ENCODE measurements at regions not wholly inside any gene's neighbourhood (a gene's known extent, or its start where the extent isn't known, plus 50 kb on each side); places are given as distances from the start of the nearest gene placed in this dataset.

GRCh38 chr11:104649002-104649401 is 249.3 kb downstream of the CASP12 start:
- H4K20me1 ChIP-seq (ENCODE audit: low read length) = no peaks in the 10 kb centered on the region
- H3F3A ChIP-seq (ENCODE audit: low read length, unreplicated experiment) = no peaks in the 10 kb centered on the region
- no peaks in the 10 kb centered on the region for H3K27me3 ChIP-seq (ENCODE audit: low read length)
- DNase-seq = no peak
- no peak overlapping the region for H3K4me3 ChIP-seq (ENCODE audit: low read length)
- BruUV-seq (replicated peaks) = no TSS peak
- H3K9ac ChIP-seq (ENCODE audit: low read length) = no peak overlapping the region
- intact Hi-C loops (cut with micrococcal nuclease) = no loop called here
- H3K9me3 ChIP-seq (ENCODE audit: low read length) = no peaks in the 10 kb centered on the region
- POLR2A ChIA-PET (ENCODE audit: unreplicated experiment) = no interaction called here
- no peaks in the 10 kb centered on the region for H3K79me2 ChIP-seq (ENCODE audit: low read length)
- H3K4me1 ChIP-seq (ENCODE audit: insufficient read depth, low read length) = no peaks in the 10 kb centered on the region
- H2AFZ ChIP-seq (ENCODE audit: low read length) = no peak overlapping the region
- H3K4me2 ChIP-seq (ENCODE audit: low read length) = no peak overlapping the region
- CTCF ChIA-PET = no interaction called here
- H3K36me3 ChIP-seq (ENCODE audit: low read depth, low read length) = no peaks in the 10 kb centered on the region
- H3K27ac ChIP-seq (ENCODE audit: low read length) = no peak overlapping the region
- TF ChIP-seq EZH2phosphoT487 (IDR thresholded peaks at IDR 0.05; ENCODE audit: borderline replicate concordance, low read length) (no peak), CTCF (conservative IDR thresholded peaks at IDR 0.05; ENCODE audit: low read depth, low read length) (no peak), EZH2 (IDR thresholded peaks at IDR 0.05; ENCODE audit: low read length, unreplicated experiment) (no peak)
- no peak for ATAC-seq
- H3K9me2 ChIP-seq (replicated peaks; ENCODE audit: low read length) = no peaks in the 10 kb centered on the region

DNA sequence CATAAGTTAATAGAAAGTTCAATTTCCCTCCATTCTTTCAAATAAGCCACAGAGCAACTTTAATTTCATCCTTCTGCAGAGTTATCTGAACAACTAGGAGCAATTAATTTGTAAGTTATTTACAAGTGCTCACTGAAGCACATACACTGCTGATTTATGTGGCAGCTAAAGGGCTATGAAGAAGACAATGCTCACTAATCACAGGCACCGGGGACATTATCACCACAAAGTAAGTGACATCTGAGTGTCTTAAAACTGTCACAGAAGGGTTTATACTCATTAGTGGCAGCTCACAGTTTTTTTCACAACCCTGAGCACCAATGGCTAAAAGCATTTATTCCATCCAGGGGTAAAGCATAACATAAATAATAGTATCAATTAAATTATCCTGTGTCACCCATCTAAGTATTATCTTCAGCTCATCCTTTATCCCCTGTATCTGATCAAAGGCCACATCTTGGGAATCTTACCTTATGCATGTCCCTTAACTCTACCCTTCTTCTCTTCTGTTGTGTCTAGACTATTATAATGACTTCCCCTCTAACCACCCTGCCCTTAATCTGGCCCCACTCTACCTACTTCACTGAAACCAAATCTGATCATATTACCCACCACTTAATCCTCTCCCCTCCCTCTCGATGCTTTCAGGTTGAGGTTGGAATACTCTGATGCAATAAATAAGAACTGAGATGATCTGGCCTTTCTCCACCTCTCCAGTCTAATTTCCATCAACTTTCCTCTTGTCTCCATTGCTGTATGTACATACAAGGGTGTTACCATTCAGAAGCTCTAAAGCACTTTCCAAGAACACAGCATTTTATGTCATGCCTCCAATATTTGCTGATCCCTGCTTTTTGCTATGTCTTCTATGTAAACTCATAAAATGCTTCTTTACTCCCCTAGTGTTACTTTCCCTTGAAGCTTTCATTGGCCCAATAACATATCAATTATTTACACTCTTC is 252.7 kb downstream of the CASP12 start:
- Histone ChIP-seq H3K9me2 (replicated peaks; ENCODE audit: low read length) (no peaks in the 10 kb centered on the region), H3K4me2 (ENCODE audit: low read length) (no peak overlapping the region), H3K9me3 (ENCODE audit: low read length) (no peaks in the 10 kb centered on the region), H3K4me1 (ENCODE audit: insufficient read depth, low read length) (no peaks in the 10 kb centered on the region), H3K4me3 (ENCODE audit: low read length) (no peak overlapping the region), H3K36me3 (ENCODE audit: low read depth, low read length) (no peaks in the 10 kb centered on the region), H4K20me1 (ENCODE audit: low read length) (no peaks in the 10 kb centered on the region), H3K79me2 (ENCODE audit: low read length) (no peaks in the 10 kb centered on the region), H3K27ac (ENCODE audit: low read length) (no peak overlapping the region), H3K9ac (ENCODE audit: low read length) (no peak overlapping the region), H3K27me3 (ENCODE audit: low read length) (no peaks in the 10 kb centered on the region), H3F3A (ENCODE audit: low read length, unreplicated experiment) (no peaks in the 10 kb centered on the region), H2AFZ (ENCODE audit: low read length) (no peak overlapping the region)
- intact Hi-C loops (cut with micrococcal nuclease) = no loop called here
- no TSS peak for BruUV-seq (replicated peaks)
- DNase-seq (no peak), ATAC-seq (no peak)
- ChIA-PET CTCF (no interaction called here), POLR2A (ENCODE audit: unreplicated experiment) (no interaction called here)
- TF ChIP-seq CTCF (conservative IDR thresholded peaks at IDR 0.05; ENCODE audit: low read depth, low read length) (no peak), EZH2 (IDR thresholded peaks at IDR 0.05; ENCODE audit: low read length, unreplicated experiment) (no peak), EZH2phosphoT487 (IDR thresholded peaks at IDR 0.05; ENCODE audit: borderline replicate concordance, low read length) (no peak)

DNA sequence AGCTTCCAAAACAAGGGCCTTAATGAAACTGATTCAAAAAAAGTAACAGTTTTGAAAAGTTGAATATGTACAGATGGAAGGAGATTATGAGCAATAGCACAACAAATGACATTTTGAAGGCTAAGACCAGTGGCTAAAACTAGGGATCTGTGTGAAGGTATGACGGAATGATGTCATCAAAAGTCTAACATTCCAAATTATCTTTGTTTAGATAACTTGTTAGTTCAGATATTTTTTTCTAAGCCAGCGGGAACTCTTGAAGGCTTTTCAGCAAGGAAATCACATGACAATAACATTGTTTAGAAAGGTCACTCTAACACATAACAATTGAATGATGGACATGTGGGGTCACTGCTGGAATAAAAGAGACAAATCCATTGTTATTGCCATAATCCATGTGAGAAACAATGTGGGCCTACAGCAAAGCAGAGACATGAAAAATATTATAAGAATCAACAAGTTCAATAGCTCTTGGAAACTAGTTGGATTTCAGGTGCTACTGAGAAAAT is 260.5 kb downstream of the CASP12 start:
- ChIA-PET POLR2A (ENCODE audit: unreplicated experiment) (no interaction called here), CTCF (no interaction called here)
- ATAC-seq (no peak), DNase-seq (no peak)
- Histone ChIP-seq H3K9ac (ENCODE audit: low read length) (no peak overlapping the region), H3F3A (ENCODE audit: low read length, unreplicated experiment) (no peaks in the 10 kb centered on the region), H2AFZ (ENCODE audit: low read length) (no peak overlapping the region), H3K9me2 (replicated peaks; ENCODE audit: low read length) (no peaks in the 10 kb centered on the region), H4K20me1 (ENCODE audit: low read length) (no peaks in the 10 kb centered on the region), H3K4me1 (ENCODE audit: insufficient read depth, low read length) (no peaks in the 10 kb centered on the region), H3K4me2 (ENCODE audit: low read length) (no peak overlapping the region), H3K27ac (ENCODE audit: low read length) (no peak overlapping the region), H3K79me2 (ENCODE audit: low read length) (no peaks in the 10 kb centered on the region), H3K27me3 (ENCODE audit: low read length) (no peaks in the 10 kb centered on the region), H3K36me3 (ENCODE audit: low read depth, low read length) (no peaks in the 10 kb centered on the region), H3K9me3 (ENCODE audit: low read length) (no peaks in the 10 kb centered on the region), H3K4me3 (ENCODE audit: low read length) (no peak overlapping the region)
- intact Hi-C loops (cut with micrococcal nuclease) = no loop called here
- TF ChIP-seq EZH2 (IDR thresholded peaks at IDR 0.05; ENCODE audit: low read length, unreplicated experiment) (no peak), CTCF (conservative IDR thresholded peaks at IDR 0.05; ENCODE audit: low read depth, low read length) (no peak), EZH2phosphoT487 (IDR thresholded peaks at IDR 0.05; ENCODE audit: borderline replicate concordance, low read length) (no peak)
- no TSS peak for BruUV-seq (replicated peaks)

Measured in PC-3 (cell line).